Right hindlimb (tissue), 1 donor: ENCODE measurements at regions not wholly inside any gene's neighbourhood (a gene's known extent, or its start where the extent isn't known, plus 50 kb on each side); places are given as distances from the start of the nearest gene placed in this dataset.
A peak's percentile ranks its signal among the peaks of the same experiment; 100 is the strongest.
"Not testable (repeated sequence)": the region's sequence is repeated elsewhere in the genome, so short reads cannot be mapped to it uniquely, and the experiment has no call there.

ENCODE experiments used
- DNase-seq: peaks from one replicate; pipeline ENCODE4 v3.0.0-alpha.2; 2018

GRCh38 chr6:150775415-150776203 is 89.9 kb upstream of the MTHFD1L start:
- no peak for DNase-seq

GRCh38 chr6:150777736-150778135 is 87.8 kb upstream of the MTHFD1L start:
- DNase-seq: no peak

GRCh38 chr6:150783813-150784212 is 81.7 kb upstream of the MTHFD1L start:
- no peak for DNase-seq

GRCh38 chr6:150787429-150787828 is 78.1 kb upstream of the MTHFD1L start:
- no peak for DNase-seq

- DNase-seq: no peak
Observed at GRCh38 chr6:150788089-150788488, 77.4 kb upstream of the MTHFD1L start.

GRCh38 chr6:150789906-150790305 is 75.6 kb upstream of the MTHFD1L start:
- not testable (repeated sequence) for DNase-seq

GRCh38 chr6:150791717-150792116 is 73.8 kb upstream of the MTHFD1L start:
- no peak for DNase-seq

- DNase-seq: no peak
Observed at GRCh38 chr6:150797949-150798348, 67.6 kb upstream of the MTHFD1L start.

- DNase-seq: no peak
Observed at GRCh38 chr6:150799276-150799805, 66.2 kb upstream of the MTHFD1L start.

GRCh38 chr6:150800674-150801314 is 64.7 kb upstream of the MTHFD1L start:
- peak; percentile 68 for DNase-seq

GRCh38 chr6:150806790-150807189 is 58.7 kb upstream of the MTHFD1L start:
- DNase-seq: no peak

GRCh38 chr6:150813319-150813992 is 52.0 kb upstream of the MTHFD1L start:
- peak; percentile 47 for DNase-seq

- no peak for DNase-seq
Observed at GRCh38 chr6:150813993-150814359, 51.5 kb upstream of the MTHFD1L start.
